ENCODE measurements at regions not wholly inside any gene's neighbourhood (a gene's known extent, or its start where the extent isn't known, plus 50 kb on each side); places are given as distances from the start of the nearest gene placed in this dataset.

DNA sequence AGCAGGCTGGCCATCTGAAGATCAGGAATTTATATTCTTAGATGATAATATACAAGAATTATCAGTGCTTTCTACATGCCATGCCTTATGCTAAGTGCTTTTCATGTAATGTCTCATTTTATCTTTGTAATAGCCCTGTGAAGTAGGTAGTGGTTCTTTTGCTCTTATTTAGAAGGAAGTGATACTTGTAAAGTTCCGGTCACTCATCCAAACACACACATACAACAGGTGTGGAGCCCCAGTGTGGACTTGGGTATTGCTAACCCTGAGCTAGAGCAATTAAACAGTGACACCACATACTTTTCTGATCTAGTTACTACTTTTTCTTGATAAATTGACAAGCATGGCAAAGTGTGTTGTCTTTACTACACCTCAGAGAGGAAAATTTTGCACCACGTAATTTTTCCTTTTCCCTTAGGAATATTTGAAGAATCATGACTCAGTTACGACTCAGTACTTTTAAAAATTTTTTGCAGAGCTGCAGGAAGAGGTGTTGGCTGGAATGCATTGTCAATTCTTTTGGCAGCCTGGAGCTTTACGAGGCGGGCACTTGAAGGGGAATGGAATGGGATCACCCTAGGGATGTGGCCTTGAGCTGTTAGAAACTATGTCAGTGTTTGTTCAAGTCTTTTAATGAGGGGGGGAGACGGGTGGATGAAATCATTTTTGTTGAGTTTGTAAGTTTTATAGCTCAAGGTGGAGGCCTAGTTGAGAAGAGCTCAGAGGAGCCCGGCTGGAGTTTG lies 212.5 kb upstream of the CELF2 start:
- TF ChIP-seq, protein P1, sequence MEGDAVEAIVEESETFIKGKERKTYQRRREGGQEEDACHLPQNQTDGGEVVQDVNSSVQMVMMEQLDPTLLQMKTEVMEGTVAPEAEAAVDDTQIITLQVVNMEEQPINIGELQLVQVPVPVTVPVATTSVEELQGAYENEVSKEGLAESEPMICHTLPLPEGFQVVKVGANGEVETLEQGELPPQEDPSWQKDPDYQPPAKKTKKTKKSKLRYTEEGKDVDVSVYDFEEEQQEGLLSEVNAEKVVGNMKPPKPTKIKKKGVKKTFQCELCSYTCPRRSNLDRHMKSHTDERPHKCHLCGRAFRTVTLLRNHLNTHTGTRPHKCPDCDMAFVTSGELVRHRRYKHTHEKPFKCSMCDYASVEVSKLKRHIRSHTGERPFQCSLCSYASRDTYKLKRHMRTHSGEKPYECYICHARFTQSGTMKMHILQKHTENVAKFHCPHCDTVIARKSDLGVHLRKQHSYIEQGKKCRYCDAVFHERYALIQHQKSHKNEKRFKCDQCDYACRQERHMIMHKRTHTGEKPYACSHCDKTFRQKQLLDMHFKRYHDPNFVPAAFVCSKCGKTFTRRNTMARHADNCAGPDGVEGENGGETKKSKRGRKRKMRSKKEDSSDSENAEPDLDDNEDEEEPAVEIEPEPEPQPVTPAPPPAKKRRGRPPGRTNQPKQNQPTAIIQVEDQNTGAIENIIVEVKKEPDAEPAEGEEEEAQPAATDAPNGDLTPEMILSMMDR (optimal IDR thresholded peaks at IDR 0.05 in 1 of 3, IDR thresholded peaks at IDR 0.05 in 1 of 3, conservative IDR thresholded peaks at IDR 0.05 in 1 of 3; ENCODE audit: extremely low read depth in 1 of 3, insufficient read depth in 2 of 3, low read length in 3 of 3) = no peak
- no peak for TF ChIP-seq EZH2 (IDR thresholded peaks at IDR 0.05; ENCODE audit: low read length)
